ENCODE measurements at regions not wholly inside any gene's neighbourhood (a gene's known extent, or its start where the extent isn't known, plus 50 kb on each side); places are given as distances from the start of the nearest gene placed in this dataset.

DNA sequence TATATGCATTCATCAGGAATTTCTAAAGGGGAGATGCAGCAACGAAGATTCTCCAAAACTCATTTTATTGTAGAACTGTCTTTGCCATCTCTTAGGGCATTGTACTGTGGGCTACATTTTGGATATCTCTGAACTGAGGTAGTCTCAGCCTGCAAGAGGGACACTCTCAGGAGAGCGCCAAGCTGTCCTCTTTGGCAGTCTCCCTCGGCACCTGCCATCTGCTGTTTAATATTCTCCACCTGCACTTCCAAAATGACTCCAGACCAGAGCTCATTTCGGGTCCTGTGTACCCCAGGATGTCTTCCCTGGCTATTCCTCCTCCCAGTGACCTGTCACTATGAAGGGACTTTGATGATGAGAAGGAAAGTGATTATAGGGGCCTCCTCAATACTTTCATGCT is 356.3 kb upstream of the C1orf174 start:
- no peak for TF ChIP-seq EP300 (IDR thresholded peaks at IDR 0.05)
- no peak for TF ChIP-seq POLR2A (IDR thresholded peaks at IDR 0.05)
